Heart right ventricle (tissue), 16 donors: ENCODE measurements at regions not wholly inside any gene's neighbourhood (a gene's known extent, or its start where the extent isn't known, plus 50 kb on each side); places are given as distances from the start of the nearest gene placed in this dataset.
"Not testable (repeated sequence)": the region's sequence is repeated elsewhere in the genome, so short reads cannot be mapped to it uniquely, and the experiment has no call there.

Source experiments
- ATAC-seq, 8 donors: fragments of 200-7000 bp; cut with Tn5 transposase; one replicate each; pipeline ENCODE4 v1.9.1; 2020; ENCODE audit warnings: mild to moderate bottlenecking in 8 of 8, moderate library complexity in 8 of 8, moderate number of reproducible peaks in 1 of 8
- DNase-seq, 2 donors: peaks; one replicate each; pipeline ENCODE4 v3.0.0-alpha.2; 2020
- H3K27ac ChIP-seq, 10 donors: fragments of 200-600 bp; sonication (generic) in 2 of 10; one replicate each; pipeline versions ENCODE4 v1.5.0 to v1.8.0; 2020 to 2022; ENCODE audit warnings: mild to moderate bottlenecking in 3 of 10
- H3K27me3 ChIP-seq, 7 donors: fragments of 200-600 bp; one replicate each; pipeline ENCODE4 v1.8.0; 2021 to 2022; ENCODE audit warnings: mild to moderate bottlenecking in 2 of 7
- H3K36me3 ChIP-seq, 9 donors: fragments of 200-600 bp; sonication (generic) in 1 of 9; one replicate each; pipeline versions ENCODE4 v1.5.0 to v1.8.0; 2020 to 2022; ENCODE audit warnings: mild to moderate bottlenecking in 2 of 9
- H3K4me1 ChIP-seq, 9 donors: fragments of 200-600 bp; sonication (generic) in 1 of 9; one replicate each; pipeline versions ENCODE4 v1.5.0 to v1.8.0; 2020 to 2022; ENCODE audit warnings: mild to moderate bottlenecking in 4 of 9
- H3K4me3 ChIP-seq, 10 donors: fragments of 200-600 bp; sonication (generic) in 2 of 10; one replicate each; pipeline versions ENCODE4 v1.5.0 to v1.8.0; 2020 to 2022; ENCODE audit warnings: mild to moderate bottlenecking in 7 of 10, moderate library complexity in 2 of 10
- H3K9me3 ChIP-seq, 11 donors: fragments of 200-600 bp in 10 of 11; sonication (generic) in 2 of 11; one replicate each; pipeline versions ENCODE4 v1.5.0 to v1.8.0; 2013 to 2022; ENCODE audit warnings: mild to moderate bottlenecking in 2 of 11, control low read depth in 1 of 11, moderate library complexity in 1 of 11
- CTCF ChIP-seq, 9 donors: fragments of 200-600 bp; sonication (generic) in 2 of 9; IDR thresholded peaks; one replicate each; pipeline versions ENCODE4 v1.5.0 to v1.8.0; 2021 to 2022; ENCODE audit warnings: antibody characterized with exemption in 9 of 9, mild to moderate bottlenecking in 5 of 9, moderate library complexity in 1 of 9
- WGBS, 2 donors: extraction: QIAGEN DNeasy Blood & Tissue Kit; methylation state at CpG; one replicate each; pipeline ENCODE4 v1.1.7; 2013; ENCODE audit warnings: inconsistent platforms in 1 of 2; 5-methylcytosine and 5-hydroxymethylcytosine counted together
- intact Hi-C, 10 donors: fragments of 100-400 bp; cut with DNase I; formaldehyde crosslinking; loops; one replicate each; pipeline versions ENCODE4 v1.11.1 to v1.14.2; 2022
- donor health status: Arrhythmogenic right ventricular cardiomyopathy.
- donor health status: ischemic (EF 13 %, LVEDD 7.1; RV severe dilation, severe dysfunction).
- donor health status: healthy with polysubstance abuse.
- donor health status: DM: no; HTN: yes; CAD: no.
- donor health status: DM: no; HTN: no; CAD: no.
- donor health status: ischemic (EF 25% LVEDD 6.9; RV normal size, moderate dysfunction).
- donor health status: ischemic (EF 25% LVEDD 5.7; RV mildly dilated, moderate dysfunction).
- donor health status: healthy.
- donor health status: DM: yes; HTN: yes; CAD: no.
- donor health status: Ischemic cardiomyopathy.
- donor health status: ischemic (EF 35%, LVEDD 5.7; RV mildly dilated, moderate dysfunction).
- donor health status: nonischemic (EF 11% LVEDD 7.7; RV severe dilation, severe dysfunction).
- donor health status: DM: yes; HTN: yes; CAD: no.
- donor health status: PGD.
- donor health status: ischemic (EF 29% LVEDD 5.4; RV normal size, mild dysfunction).
- donor health status: nonischemic (EF 23%, LVEDD 6.1; RV moderate dilation, normal function).

- WGBS, 2 donors: 93 to 94% methylated on average over 2 of the region's 2 CpGs
- intact Hi-C loops: no loop called here
- Histone ChIP-seq H3K27ac (no peak overlapping the region), H3K36me3 (no peaks in the 10 kb centered on the region), H3K4me1 (no peaks in the 10 kb centered on the region), H3K4me3 (no peak overlapping the region), H3K27me3 (peaks cover 0 to 6% (median 0%) of the 10 kb centered on the region in 7 donors), H3K9me3 (peaks cover 0 to 24% (median 8%) of the 10 kb centered on the region in 11 donors)
- no peak for TF ChIP-seq CTCF (IDR thresholded peaks at IDR 0.05)
- no peak for DNase-seq
- ATAC-seq: no peak
Observed at GRCh38 chr2:129831018-129831417, 148.4 kb upstream of the RAB6C start.

GRCh38 chr2:129833465-129833864 lies 146.0 kb upstream of the RAB6C start:
- H3K4me1 ChIP-seq, H3K27ac ChIP-seq, H3K27me3 ChIP-seq, H3K36me3 ChIP-seq, ATAC-seq, intact Hi-C loops, DNase-seq, H3K4me3 ChIP-seq: not testable (repeated sequence)
- WGBS, 2 donors: 95 to 96% methylated on average over 20 of the region's 20 CpGs
- H3K9me3 ChIP-seq: peaks cover 0 to 24% (median 8%) of the 10 kb centered on the region in 11 donors

- ATAC-seq: no peak
- no peak for TF ChIP-seq CTCF (IDR thresholded peaks at IDR 0.05)
- H3K36me3 ChIP-seq: no peaks in the 10 kb centered on the region
- peaks cover 0 to 3% (median 0%) of the 10 kb centered on the region in 9 donors for H3K4me1 ChIP-seq
- intact Hi-C loops: loop anchor here in 2 of 10 donors (5.0 kb wide), 2 partner anchors 595 to 1110 kb away; no protein-coding TSS in a partner anchor
- DNase-seq: no peak
- H3K27ac ChIP-seq: no peak overlapping the region
- H3K4me3 ChIP-seq: no peak overlapping the region
- H3K27me3 ChIP-seq: peaks cover 0 to 11% (median 0%) of the 10 kb centered on the region in 7 donors
- H3K9me3 ChIP-seq: peaks cover 0 to 10% (median 0%) of the 10 kb centered on the region in 11 donors
- WGBS, 2 donors: 44 to 59% methylated on average over 1 of the region's 1 CpG
Observed at GRCh38 chr2:129847043-129847442, 132.4 kb upstream of the RAB6C start.

- intact Hi-C loops: loop anchor here in 4 of 10 donors (5.0 to 10.0 kb wide), 3 partner anchors 597 to 1115 kb away; no protein-coding TSS in a partner anchor
- Histone ChIP-seq H3K36me3 (no peaks in the 10 kb centered on the region), H3K27ac (no peak overlapping the region), H3K4me1 (peaks cover 0 to 3% (median 0%) of the 10 kb centered on the region in 9 donors), H3K9me3 (no peaks in the 10 kb centered on the region), H3K4me3 (no peak overlapping the region), H3K27me3 (peaks cover 0 to 11% (median 0%) of the 10 kb centered on the region in 7 donors)
- TF ChIP-seq CTCF (IDR thresholded peaks at IDR 0.05): peak; percentile 57 to 82 (median 73)
- no peak for DNase-seq
- WGBS, 2 donors: 19 to 20% methylated on average over 6 of the region's 6 CpGs
- peak in 1 of 8 donors; percentile 33 for ATAC-seq
Observed at GRCh38 chr2:129849559-129850160, 129.8 kb upstream of the RAB6C start.

GRCh38 chr2:129857200-129857599 lies 122.3 kb upstream of the RAB6C start:
- H3K27me3 ChIP-seq: peaks cover 0 to 6% (median 0%) of the 10 kb centered on the region in 7 donors
- H3K4me3 ChIP-seq: no peak overlapping the region
- no peaks in the 10 kb centered on the region for H3K4me1 ChIP-seq
- WGBS, 2 donors: 55 to 62% methylated on average over 4 of the region's 4 CpGs
- intact Hi-C loops: loop anchor here in 3 of 10 donors (10.0 kb wide), 1 partner anchor 1122 kb away; no protein-coding TSS in a partner anchor
- peaks cover 0 to 13% (median 0%) of the 10 kb centered on the region in 11 donors for H3K9me3 ChIP-seq
- no peak for TF ChIP-seq CTCF (IDR thresholded peaks at IDR 0.05)
- H3K36me3 ChIP-seq: no peaks in the 10 kb centered on the region
- H3K27ac ChIP-seq: no peak overlapping the region
- DNase-seq: peak in 1 of 2 donors; percentile 29
- ATAC-seq: peak in 6 of 8 donors; percentile 43 to 85 (median 66)
